Fibroblast of lung (primary cell): ENCODE measurements at regions not wholly inside any gene's neighbourhood (a gene's known extent, or its start where the extent isn't known, plus 50 kb on each side); places are given as distances from the start of the nearest gene placed in this dataset.
A peak's percentile ranks its signal among the peaks of the same experiment; 100 is the strongest.

ENCODE experiments used
- DNase-seq, 2 donors: peaks; one replicate each; pipeline versions ENCODE4 v3.0.0 to v3.0.0-alpha.2; 2010; ENCODE audit warnings: low read depth in 2 of 2
- H2AFZ ChIP-seq: 2 replicates; pipeline ENCODE4 v1.5.1; 2012; ENCODE audit warnings: low read length, control low read depth, inconsistent platforms
- H3K27ac ChIP-seq: 2 replicates; pipeline ENCODE4 v1.5.1; 2011; ENCODE audit warnings: low read length, control low read depth; ENCODE audit not compliant: insufficient read depth
- H3K27me3 ChIP-seq: 2 replicates; pipeline ENCODE4 v1.5.1; 2011; ENCODE audit warnings: mild to moderate bottlenecking, low read length; ENCODE audit not compliant: control insufficient read depth, insufficient read depth
- H3K36me3 ChIP-seq: 2 replicates; pipeline ENCODE4 v1.5.1; 2011; ENCODE audit warnings: low read length; ENCODE audit not compliant: control insufficient read depth, insufficient read depth
- H3K4me1 ChIP-seq: 2 replicates; pipeline ENCODE4 v1.5.1; 2011; ENCODE audit warnings: low read length; ENCODE audit not compliant: control insufficient read depth, insufficient read depth; ENCODE audit errors: extremely low read depth
- H3K4me2 ChIP-seq: 2 replicates; pipeline ENCODE4 v1.5.1; 2011; ENCODE audit warnings: low read length, control low read depth; ENCODE audit not compliant: insufficient read depth; ENCODE audit errors: extremely low read depth
- H3K4me3 ChIP-seq, 4 experiments: fragments of 200-600 bp in 1 of 4; sonication (generic) in 1 of 4; replicated peaks in 1 of 4; 2 replicates each; pipeline ENCODE4 v1.5.1; 2011 to 2016; ENCODE audit warnings: low read length in 4 of 4, low read depth in 3 of 4, mild to moderate bottlenecking in 3 of 4, control low read depth in 2 of 4, inconsistent platforms in 1 of 4, mixed read lengths in 1 of 4; ENCODE audit not compliant: insufficient read depth in 1 of 4; ENCODE audit errors: control extremely low read depth in 1 of 4
- H3K79me2 ChIP-seq: 2 replicates; pipeline ENCODE4 v1.5.1; 2012; ENCODE audit warnings: mild to moderate bottlenecking, low read length, inconsistent platforms; ENCODE audit not compliant: control insufficient read depth, insufficient read depth
- H3K9ac ChIP-seq: 2 replicates; pipeline ENCODE4 v1.5.1; 2011; ENCODE audit warnings: mild to moderate bottlenecking, low read length, control low read depth; ENCODE audit not compliant: insufficient read depth
- H3K9me3 ChIP-seq: 2 replicates; pipeline ENCODE4 v1.5.1; 2012; ENCODE audit warnings: low read depth, low read length; ENCODE audit not compliant: control insufficient read depth, insufficient read depth
- H4K20me1 ChIP-seq: 2 replicates; pipeline ENCODE4 v1.5.1; 2011; ENCODE audit warnings: low read length; ENCODE audit not compliant: control insufficient read depth, insufficient read depth; ENCODE audit errors: extremely low read depth
- EZH2 ChIP-seq: IDR thresholded peaks from 2 replicates; pipeline ENCODE4 v1.5.1; 2012; ENCODE audit warnings: low read length, control low read depth, mild to moderate bottlenecking; ENCODE audit errors: missing control alignments
- TF ChIP-seq, protein P1 (sequence below), 2 donors: IDR thresholded peaks in 1 of 2; conservative IDR thresholded peaks in 1 of 2; 1 replicate in 1 of 2; 2 replicates in 1 of 2; pipeline ENCODE4 v1.5.1; 2011 to 2012; ENCODE audit warnings: low read length in 2 of 2, control low read depth in 1 of 2, inconsistent platforms in 1 of 2, low read depth in 1 of 2, mild to moderate bottlenecking in 1 of 2

DNA sequence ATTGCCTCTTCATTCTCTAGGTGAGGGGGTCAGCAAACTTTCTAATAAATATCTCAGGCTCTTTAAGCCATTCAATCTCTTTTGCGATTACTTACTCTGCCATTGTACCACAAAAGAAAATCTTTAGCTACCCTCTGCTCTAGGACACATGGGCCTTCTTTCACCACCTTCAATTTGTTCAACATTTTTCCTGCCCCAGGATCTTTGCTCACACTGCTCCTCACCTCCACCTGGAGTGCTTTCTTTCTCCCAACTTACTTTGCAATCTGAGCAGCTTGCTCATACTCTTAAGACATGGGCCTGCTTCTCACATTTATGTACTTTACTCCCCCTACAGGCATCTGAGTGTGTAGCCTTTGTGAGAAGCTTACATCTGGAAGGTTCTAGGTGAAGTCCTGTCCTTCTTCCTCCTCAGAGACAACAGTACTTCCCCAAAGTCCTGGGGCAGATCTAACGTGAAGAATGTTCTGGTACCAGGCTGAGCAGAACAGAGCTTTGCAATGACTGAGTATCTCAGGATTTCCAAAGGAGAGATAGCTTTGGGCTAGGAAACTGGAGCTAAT is 55.0 kb upstream of the PRDM5 start:
- no peaks in the 10 kb centered on the region for H3K9me3 ChIP-seq
- H3K4me3 ChIP-seq = no peak overlapping the region
- TF ChIP-seq, protein P1, sequence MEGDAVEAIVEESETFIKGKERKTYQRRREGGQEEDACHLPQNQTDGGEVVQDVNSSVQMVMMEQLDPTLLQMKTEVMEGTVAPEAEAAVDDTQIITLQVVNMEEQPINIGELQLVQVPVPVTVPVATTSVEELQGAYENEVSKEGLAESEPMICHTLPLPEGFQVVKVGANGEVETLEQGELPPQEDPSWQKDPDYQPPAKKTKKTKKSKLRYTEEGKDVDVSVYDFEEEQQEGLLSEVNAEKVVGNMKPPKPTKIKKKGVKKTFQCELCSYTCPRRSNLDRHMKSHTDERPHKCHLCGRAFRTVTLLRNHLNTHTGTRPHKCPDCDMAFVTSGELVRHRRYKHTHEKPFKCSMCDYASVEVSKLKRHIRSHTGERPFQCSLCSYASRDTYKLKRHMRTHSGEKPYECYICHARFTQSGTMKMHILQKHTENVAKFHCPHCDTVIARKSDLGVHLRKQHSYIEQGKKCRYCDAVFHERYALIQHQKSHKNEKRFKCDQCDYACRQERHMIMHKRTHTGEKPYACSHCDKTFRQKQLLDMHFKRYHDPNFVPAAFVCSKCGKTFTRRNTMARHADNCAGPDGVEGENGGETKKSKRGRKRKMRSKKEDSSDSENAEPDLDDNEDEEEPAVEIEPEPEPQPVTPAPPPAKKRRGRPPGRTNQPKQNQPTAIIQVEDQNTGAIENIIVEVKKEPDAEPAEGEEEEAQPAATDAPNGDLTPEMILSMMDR (conservative IDR thresholded peaks at IDR 0.05 in 1 of 2, IDR thresholded peaks at IDR 0.05 in 1 of 2; ENCODE audit: low read depth in 1 of 2, low read length in 2 of 2) = peak; percentile 78 to 80
- no peak for TF ChIP-seq EZH2
- H3K27me3 ChIP-seq = no peaks in the 10 kb centered on the region
- no peak overlapping the region for H3K4me2 ChIP-seq
- H3K27ac ChIP-seq = no peak overlapping the region
- DNase-seq = peak; percentile 53 to 74
- H3K4me1 ChIP-seq = no peaks in the 10 kb centered on the region
- no peaks in the 10 kb centered on the region for H4K20me1 ChIP-seq
- no peak overlapping the region for H2AFZ ChIP-seq
- H3K36me3 ChIP-seq = no peaks in the 10 kb centered on the region
- no peaks in the 10 kb centered on the region for H3K79me2 ChIP-seq
- H3K9ac ChIP-seq = no peak overlapping the region

DNA sequence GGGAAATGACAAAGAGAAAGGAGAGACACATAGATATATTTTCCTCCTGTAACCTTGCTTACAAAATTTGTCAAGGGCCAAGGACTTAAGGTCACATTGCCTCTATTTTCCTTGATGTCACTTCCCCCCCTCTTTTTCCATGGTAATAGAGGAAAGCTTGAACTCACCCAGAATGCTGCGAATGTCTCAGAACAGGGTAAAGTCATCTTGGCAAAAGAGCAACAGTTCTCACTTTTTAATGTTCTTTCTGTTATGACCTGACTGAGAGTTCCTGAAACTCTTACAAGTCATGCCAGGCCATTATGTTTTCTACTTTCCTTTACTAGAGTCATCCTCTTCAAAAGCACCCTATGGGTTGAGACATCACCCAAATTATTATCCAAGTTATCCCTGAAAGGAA is 50.7 kb upstream of the PRDM5 start:
- Histone ChIP-seq H3K36me3 (no peaks in the 10 kb centered on the region), H3K27ac (no peak overlapping the region), H3K79me2 (no peaks in the 10 kb centered on the region), H4K20me1 (no peaks in the 10 kb centered on the region), H3K4me2 (no peak overlapping the region), H2AFZ (no peak overlapping the region), H3K9me3 (no peaks in the 10 kb centered on the region), H3K9ac (no peak overlapping the region), H3K27me3 (no peaks in the 10 kb centered on the region), H3K4me3 (no peak overlapping the region), H3K4me1 (no peaks in the 10 kb centered on the region)
- TF ChIP-seq, protein P1 (conservative IDR thresholded peaks at IDR 0.05 in 1 of 2, IDR thresholded peaks at IDR 0.05 in 1 of 2; ENCODE audit: low read depth in 1 of 2, low read length in 2 of 2) = no peak
- TF ChIP-seq EZH2 = no peak
- DNase-seq = no peak
